Fibroblast of mammary gland (primary cell): ENCODE measurements at regions not wholly inside any gene's neighbourhood (a gene's known extent, or its start where the extent isn't known, plus 50 kb on each side); places are given as distances from the start of the nearest gene placed in this dataset.

Experiments used
- DNase-seq: peaks from one replicate; pipeline ENCODE4 v3.0.0-alpha.2; 2010; ENCODE audit warnings: low read depth
- H3K4me3 ChIP-seq: 2 replicates; pipeline ENCODE4 v1.5.1; 2011; ENCODE audit warnings: low read depth, mild to moderate bottlenecking, low read length, moderate library complexity; ENCODE audit not compliant: control insufficient read depth
- CTCF ChIP-seq: conservative IDR thresholded peaks from 2 replicates; pipeline ENCODE4 v1.5.1; 2011; ENCODE audit warnings: low read depth, low read length, inconsistent platforms; ENCODE audit not compliant: control insufficient read depth, insufficient read depth

GRCh38 chr10:18960466-18961079 is 88.0 kb upstream of the MALRD1 start:
- no peak for DNase-seq
- TF ChIP-seq CTCF, result no peak
- no peak overlapping the region for H3K4me3 ChIP-seq

- H3K4me3 ChIP-seq, result no peak overlapping the region
- TF ChIP-seq CTCF, result no peak
- no peak for DNase-seq
Observed at GRCh38 chr10:18968159-18968558, 80.4 kb upstream of the MALRD1 start.

GRCh38 chr10:18976696-18977251 is 71.8 kb upstream of the MALRD1 start:
- no peak for DNase-seq

GRCh38 chr10:18980089-18980629 is 68.4 kb upstream of the MALRD1 start:
- no peak for TF ChIP-seq CTCF
- H3K4me3 ChIP-seq, result no peak overlapping the region
- no peak for DNase-seq

More at GRCh38 chr10:18976696-18977251, 71.8 kb upstream of the MALRD1 start:
- no peak overlapping the region for H3K4me3 ChIP-seq
- TF ChIP-seq CTCF, result no peak

GRCh38 chr10:18984531-18984930 is 64.1 kb upstream of the MALRD1 start:
- no peak for TF ChIP-seq CTCF
- H3K4me3 ChIP-seq, result no peak overlapping the region
- DNase-seq, result no peak

- TF ChIP-seq CTCF, result no peak
- no peak overlapping the region for H3K4me3 ChIP-seq
- DNase-seq, result no peak
Observed at GRCh38 chr10:18988338-18988737, 60.3 kb upstream of the MALRD1 start.
